NB4 (cell line): ENCODE measurements at regions not wholly inside any gene's neighbourhood (a gene's known extent, or its start where the extent isn't known, plus 50 kb on each side); places are given as distances from the start of the nearest gene placed in this dataset.

ENCODE experiments used
- DNase-seq: peaks from one replicate; pipeline ENCODE4 v3.0.0; 2010; ENCODE audit warnings: low read depth
- H3K4me3 ChIP-seq: one replicate; pipeline ENCODE4 v1.5.1; 2011; ENCODE audit warnings: mild to moderate bottlenecking, low read depth, low read length, moderate library complexity
- MYC ChIP-seq: IDR thresholded peaks from 2 replicates; pipeline ENCODE4 v1.6.1; 2011; ENCODE audit warnings: low read depth, low read length
- POLR2A ChIP-seq: IDR thresholded peaks from 2 replicates; pipeline ENCODE4 v1.6.1; 2011; ENCODE audit warnings: mild to moderate bottlenecking; ENCODE audit not compliant: insufficient read length; ENCODE audit errors: extremely low read depth
- TF ChIP-seq, protein P1 (sequence below): IDR thresholded peaks from 2 replicates; pipeline ENCODE4 v1.6.1; 2011; ENCODE audit warnings: low read depth, low read length
- TF ChIP-seq, protein P2 (sequence below): IDR thresholded peaks from one replicate; pipeline ENCODE4 v1.5.1; 2012; ENCODE audit warnings: low read depth, low read length

DNA sequence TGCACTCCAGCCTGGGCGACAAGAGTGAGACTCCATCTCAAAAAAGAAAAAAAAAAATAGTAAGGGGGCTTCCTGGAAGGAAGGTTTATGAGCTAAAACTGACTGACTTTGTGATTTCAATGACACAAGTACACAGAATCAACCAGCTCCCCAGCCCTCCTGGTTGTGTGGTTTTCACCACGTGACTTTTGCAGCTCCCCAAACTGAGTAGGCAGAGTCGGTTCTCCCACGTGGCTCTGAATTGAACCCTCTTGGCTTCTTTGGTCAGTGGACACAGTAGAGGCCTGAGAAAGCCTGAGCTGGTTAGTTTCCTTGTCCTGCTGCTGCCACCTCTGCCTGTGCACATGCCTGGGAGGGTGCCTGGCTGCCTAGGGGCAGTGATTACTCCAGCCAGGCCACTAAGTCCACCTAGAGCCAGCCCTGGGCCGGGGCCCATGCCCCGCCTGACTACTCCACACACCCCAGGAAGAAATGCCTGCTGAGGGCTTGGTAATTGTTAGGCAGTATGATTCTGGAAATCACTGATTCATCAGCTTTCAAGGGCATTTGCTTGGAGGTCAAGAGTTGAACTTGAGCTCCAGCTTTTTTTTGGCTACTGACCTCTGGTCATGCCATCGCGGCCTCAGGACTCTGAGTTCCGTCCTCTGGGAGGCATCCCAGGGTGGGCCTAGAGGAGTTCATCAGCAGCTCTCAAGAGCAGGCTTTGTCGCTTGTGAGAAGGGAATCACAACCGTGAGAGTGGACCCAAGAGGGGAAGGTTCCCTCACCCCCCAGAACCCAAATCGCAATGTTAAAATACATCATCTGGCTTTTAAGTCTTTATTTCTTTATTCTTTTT, 431.9 kb upstream of the HS6ST1 start:
- DNase-seq = peak; percentile 54
- no peak overlapping the region for H3K4me3 ChIP-seq
- TF ChIP-seq, protein P1, sequence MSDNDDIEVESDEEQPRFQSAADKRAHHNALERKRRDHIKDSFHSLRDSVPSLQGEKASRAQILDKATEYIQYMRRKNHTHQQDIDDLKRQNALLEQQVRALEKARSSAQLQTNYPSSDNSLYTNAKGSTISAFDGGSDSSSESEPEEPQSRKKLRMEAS = peak; percentile 84
- TF ChIP-seq, protein P2, sequence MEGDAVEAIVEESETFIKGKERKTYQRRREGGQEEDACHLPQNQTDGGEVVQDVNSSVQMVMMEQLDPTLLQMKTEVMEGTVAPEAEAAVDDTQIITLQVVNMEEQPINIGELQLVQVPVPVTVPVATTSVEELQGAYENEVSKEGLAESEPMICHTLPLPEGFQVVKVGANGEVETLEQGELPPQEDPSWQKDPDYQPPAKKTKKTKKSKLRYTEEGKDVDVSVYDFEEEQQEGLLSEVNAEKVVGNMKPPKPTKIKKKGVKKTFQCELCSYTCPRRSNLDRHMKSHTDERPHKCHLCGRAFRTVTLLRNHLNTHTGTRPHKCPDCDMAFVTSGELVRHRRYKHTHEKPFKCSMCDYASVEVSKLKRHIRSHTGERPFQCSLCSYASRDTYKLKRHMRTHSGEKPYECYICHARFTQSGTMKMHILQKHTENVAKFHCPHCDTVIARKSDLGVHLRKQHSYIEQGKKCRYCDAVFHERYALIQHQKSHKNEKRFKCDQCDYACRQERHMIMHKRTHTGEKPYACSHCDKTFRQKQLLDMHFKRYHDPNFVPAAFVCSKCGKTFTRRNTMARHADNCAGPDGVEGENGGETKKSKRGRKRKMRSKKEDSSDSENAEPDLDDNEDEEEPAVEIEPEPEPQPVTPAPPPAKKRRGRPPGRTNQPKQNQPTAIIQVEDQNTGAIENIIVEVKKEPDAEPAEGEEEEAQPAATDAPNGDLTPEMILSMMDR = no peak

DNA sequence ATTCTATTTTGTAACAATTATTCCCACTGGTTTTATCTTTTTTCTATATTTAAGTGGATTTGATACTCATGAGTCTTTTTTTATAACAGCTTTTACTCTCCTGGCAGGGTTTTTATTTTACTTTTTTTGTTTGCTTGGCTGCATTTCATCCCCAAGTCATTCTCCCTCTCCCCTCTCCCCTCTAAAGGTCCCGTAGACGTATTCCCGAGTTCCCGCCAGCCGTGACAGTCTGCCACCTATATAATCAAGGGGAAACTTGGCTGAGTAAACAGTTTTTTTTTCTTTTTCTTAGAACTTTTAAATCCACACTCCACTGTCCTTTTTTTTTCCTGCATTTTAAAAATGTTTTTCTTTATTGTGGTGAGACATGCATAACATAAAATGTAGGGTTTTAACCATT, 433.1 kb upstream of the HS6ST1 start:
- no peak for DNase-seq
- TF ChIP-seq, protein P2 = no peak
- TF ChIP-seq, protein P1 = no peak
- TF ChIP-seq MYC (no peak), POLR2A (no peak)
- H3K4me3 ChIP-seq = no peak overlapping the region

- no peak overlapping the region for H3K4me3 ChIP-seq
- TF ChIP-seq POLR2A = no peak
- TF ChIP-seq, protein P2 = no peak
- TF ChIP-seq, protein P1 = no peak
- no peak for TF ChIP-seq MYC
- no peak for DNase-seq
These were observed 434.1 kb upstream of the HS6ST1 start for GRCh38 chr2:128752691-128753263.

DNA sequence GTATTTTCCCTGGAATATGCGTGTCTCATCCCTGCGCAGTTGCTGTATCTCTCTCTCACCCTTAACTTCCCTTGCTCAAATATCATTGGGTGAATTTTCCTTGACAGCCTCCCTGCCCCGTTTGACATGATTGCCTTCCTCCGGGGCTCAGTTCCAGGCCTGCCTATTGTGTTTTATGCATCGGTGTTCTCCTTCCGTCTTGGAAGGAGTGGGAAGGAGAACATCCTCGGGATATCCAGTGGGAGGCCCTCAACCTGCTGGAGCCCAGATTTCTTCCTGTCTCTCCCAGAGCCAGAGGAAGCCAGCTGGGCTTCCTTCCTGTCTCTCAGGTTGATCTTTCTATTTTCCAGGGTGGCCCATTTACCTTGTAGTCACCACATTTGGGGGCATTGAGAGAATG, 434.7 kb upstream of the HS6ST1 start:
- no peak overlapping the region for H3K4me3 ChIP-seq
- TF ChIP-seq, protein P2 = no peak
- TF ChIP-seq, protein P1 = no peak
- no peak for TF ChIP-seq MYC
- TF ChIP-seq POLR2A = no peak
- DNase-seq = no peak

DNA sequence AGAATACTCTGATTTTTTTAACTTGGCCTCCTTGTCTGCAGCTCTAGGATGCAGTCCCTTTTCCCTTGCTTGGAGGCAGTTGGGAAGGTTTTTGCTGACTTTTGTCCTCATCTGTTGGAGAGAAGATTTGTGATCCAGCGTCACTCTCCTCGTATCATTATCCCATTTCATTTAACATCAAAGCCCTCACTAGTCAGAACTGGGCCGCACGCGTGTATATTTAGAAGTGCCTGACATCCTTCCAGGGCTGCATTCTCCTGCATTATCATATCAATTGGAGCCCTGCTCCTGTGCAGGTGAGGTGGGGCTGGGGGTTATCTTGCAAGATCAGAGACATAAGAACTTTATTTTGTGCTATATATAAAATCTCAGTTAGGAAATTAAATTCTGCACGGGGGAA, 435.1 kb upstream of the HS6ST1 start:
- DNase-seq = no peak
- H3K4me3 ChIP-seq = no peak overlapping the region

More for the DNA sequence above, 435.1 kb upstream of the HS6ST1 start:
- TF ChIP-seq MYC (no peak), POLR2A (no peak)
- TF ChIP-seq, protein P2 = no peak
- TF ChIP-seq, protein P1 = no peak
